ENCODE measurements at regions not wholly inside any gene's neighbourhood (a gene's known extent, or its start where the extent isn't known, plus 50 kb on each side); places are given as distances from the start of the nearest gene placed in this dataset.

DNA sequence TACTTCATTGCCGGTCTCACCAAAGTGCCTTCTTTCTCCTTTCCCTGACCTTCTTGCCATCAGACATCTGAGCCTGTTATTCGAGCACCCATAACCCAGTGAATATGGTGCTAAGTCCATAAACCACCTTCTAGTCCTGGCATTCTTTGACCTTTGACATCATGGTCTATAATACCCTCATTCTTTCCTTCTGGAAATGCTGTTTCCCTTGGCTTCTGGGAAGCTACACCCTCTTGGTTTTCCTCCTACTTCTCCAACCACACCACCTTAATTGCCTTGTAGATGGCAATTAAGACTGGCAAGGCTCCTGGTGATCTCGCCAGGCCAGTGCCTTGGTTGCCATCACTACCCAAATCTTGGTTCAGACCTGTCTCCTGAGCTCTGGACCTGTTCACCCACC lies 56.1 kb upstream of the TRAK1 start (continued):
- TF ChIP-seq, protein P1, sequence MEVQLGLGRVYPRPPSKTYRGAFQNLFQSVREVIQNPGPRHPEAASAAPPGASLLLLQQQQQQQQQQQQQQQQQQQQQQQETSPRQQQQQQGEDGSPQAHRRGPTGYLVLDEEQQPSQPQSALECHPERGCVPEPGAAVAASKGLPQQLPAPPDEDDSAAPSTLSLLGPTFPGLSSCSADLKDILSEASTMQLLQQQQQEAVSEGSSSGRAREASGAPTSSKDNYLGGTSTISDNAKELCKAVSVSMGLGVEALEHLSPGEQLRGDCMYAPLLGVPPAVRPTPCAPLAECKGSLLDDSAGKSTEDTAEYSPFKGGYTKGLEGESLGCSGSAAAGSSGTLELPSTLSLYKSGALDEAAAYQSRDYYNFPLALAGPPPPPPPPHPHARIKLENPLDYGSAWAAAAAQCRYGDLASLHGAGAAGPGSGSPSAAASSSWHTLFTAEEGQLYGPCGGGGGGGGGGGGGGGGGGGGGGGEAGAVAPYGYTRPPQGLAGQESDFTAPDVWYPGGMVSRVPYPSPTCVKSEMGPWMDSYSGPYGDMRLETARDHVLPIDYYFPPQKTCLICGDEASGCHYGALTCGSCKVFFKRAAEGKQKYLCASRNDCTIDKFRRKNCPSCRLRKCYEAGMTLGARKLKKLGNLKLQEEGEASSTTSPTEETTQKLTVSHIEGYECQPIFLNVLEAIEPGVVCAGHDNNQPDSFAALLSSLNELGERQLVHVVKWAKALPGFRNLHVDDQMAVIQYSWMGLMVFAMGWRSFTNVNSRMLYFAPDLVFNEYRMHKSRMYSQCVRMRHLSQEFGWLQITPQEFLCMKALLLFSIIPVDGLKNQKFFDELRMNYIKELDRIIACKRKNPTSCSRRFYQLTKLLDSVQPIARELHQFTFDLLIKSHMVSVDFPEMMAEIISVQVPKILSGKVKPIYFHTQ (CRISPR knock-in tag; IDR thresholded peaks at IDR 0.05): no peak
- no peak for TF ChIP-seq CBFB (CRISPR knock-in tag; IDR thresholded peaks at IDR 0.05; ENCODE audit: low read depth)
- no peak for TF ChIP-seq JUN (CRISPR knock-in tag; IDR thresholded peaks at IDR 0.05)
- no peak for TF ChIP-seq SOX15 (CRISPR knock-in tag; IDR thresholded peaks at IDR 0.05)
- no peak for TF ChIP-seq NR3C1 (CRISPR knock-in tag; conservative IDR thresholded peaks at IDR 0.05; ENCODE audit: low read depth)
- TF ChIP-seq TCF7 (CRISPR knock-in tag; IDR thresholded peaks at IDR 0.05; ENCODE audit: low read depth): no peak
- TF ChIP-seq MYBL2 (CRISPR knock-in tag; IDR thresholded peaks at IDR 0.05): no peak

DNA sequence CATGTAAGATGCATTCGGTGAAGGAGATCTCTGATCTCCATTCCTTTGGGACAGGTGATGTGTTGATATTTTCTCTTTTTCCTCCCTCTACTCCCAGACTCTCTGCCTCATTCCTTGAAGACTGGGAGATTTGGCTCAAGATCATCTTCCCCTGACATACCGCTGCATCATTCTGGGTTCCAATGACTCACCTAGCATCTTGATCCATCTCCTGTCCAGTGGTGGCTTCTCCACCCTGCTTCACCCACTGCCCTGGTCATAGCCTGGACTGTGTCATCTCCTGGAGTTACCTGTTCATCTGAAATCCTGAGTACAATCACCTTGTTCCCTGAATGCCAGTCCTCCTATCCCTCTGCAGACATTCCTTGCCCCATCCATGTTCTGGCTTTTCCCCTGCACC lies 57.4 kb upstream of the TRAK1 start:
- no peak for DNase-seq (ENCODE audit: low spot score)
- Mint-ChIP-seq H3K36me3 (0 out of 2 replicates have a peak, but pooled peaks cover 12% of the 10 kb centered on the region), H3K27ac (peak overlapping the region; percentile 44; the same call in 1 of the 2 replicates), H3K27me3 (ENCODE audit: low read depth) (no peaks in the 10 kb centered on the region), H3K9me3 (peaks cover 3% of the 10 kb centered on the region), H3K4me3 (no peak overlapping the region), H3K4me1 (peaks cover 26% of the 10 kb centered on the region)
- CTCF ChIA-PET: no interaction called here
- POLR2A ChIA-PET: no interaction called here
- TF ChIP-seq, protein P2, sequence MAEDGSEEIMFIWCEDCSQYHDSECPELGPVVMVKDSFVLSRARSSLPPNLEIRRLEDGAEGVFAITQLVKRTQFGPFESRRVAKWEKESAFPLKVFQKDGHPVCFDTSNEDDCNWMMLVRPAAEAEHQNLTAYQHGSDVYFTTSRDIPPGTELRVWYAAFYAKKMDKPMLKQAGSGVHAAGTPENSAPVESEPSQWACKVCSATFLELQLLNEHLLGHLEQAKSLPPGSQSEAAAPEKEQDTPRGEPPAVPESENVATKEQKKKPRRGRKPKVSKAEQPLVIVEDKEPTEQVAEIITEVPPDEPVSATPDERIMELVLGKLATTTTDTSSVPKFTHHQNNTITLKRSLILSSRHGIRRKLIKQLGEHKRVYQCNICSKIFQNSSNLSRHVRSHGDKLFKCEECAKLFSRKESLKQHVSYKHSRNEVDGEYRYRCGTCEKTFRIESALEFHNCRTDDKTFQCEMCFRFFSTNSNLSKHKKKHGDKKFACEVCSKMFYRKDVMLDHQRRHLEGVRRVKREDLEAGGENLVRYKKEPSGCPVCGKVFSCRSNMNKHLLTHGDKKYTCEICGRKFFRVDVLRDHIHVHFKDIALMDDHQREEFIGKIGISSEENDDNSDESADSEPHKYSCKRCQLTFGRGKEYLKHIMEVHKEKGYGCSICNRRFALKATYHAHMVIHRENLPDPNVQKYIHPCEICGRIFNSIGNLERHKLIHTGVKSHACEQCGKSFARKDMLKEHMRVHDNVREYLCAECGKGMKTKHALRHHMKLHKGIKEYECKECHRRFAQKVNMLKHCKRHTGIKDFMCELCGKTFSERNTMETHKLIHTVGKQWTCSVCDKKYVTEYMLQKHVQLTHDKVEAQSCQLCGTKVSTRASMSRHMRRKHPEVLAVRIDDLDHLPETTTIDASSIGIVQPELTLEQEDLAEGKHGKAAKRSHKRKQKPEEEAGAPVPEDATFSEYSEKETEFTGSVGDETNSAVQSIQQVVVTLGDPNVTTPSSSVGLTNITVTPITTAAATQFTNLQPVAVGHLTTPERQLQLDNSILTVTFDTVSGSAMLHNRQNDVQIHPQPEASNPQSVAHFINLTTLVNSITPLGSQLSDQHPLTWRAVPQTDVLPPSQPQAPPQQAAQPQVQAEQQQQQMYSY (CRISPR knock-in tag; IDR thresholded peaks at IDR 0.05): no peak
- TF ChIP-seq ZNF219 (CRISPR knock-in tag; IDR thresholded peaks at IDR 0.05; ENCODE audit: borderline replicate concordance): no peak
- no peak for TF ChIP-seq ZNF121 (CRISPR knock-in tag; IDR thresholded peaks at IDR 0.05)
- TF ChIP-seq, protein P3, sequence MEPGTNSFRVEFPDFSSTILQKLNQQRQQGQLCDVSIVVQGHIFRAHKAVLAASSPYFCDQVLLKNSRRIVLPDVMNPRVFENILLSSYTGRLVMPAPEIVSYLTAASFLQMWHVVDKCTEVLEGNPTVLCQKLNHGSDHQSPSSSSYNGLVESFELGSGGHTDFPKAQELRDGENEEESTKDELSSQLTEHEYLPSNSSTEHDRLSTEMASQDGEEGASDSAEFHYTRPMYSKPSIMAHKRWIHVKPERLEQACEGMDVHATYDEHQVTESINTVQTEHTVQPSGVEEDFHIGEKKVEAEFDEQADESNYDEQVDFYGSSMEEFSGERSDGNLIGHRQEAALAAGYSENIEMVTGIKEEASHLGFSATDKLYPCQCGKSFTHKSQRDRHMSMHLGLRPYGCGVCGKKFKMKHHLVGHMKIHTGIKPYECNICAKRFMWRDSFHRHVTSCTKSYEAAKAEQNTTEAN (CRISPR knock-in tag; IDR thresholded peaks at IDR 0.05): no peak
- no peak for TF ChIP-seq OVOL2 (CRISPR knock-in tag; IDR thresholded peaks at IDR 0.05; ENCODE audit: borderline replicate concordance)
- no peak for ATAC-seq

DNA sequence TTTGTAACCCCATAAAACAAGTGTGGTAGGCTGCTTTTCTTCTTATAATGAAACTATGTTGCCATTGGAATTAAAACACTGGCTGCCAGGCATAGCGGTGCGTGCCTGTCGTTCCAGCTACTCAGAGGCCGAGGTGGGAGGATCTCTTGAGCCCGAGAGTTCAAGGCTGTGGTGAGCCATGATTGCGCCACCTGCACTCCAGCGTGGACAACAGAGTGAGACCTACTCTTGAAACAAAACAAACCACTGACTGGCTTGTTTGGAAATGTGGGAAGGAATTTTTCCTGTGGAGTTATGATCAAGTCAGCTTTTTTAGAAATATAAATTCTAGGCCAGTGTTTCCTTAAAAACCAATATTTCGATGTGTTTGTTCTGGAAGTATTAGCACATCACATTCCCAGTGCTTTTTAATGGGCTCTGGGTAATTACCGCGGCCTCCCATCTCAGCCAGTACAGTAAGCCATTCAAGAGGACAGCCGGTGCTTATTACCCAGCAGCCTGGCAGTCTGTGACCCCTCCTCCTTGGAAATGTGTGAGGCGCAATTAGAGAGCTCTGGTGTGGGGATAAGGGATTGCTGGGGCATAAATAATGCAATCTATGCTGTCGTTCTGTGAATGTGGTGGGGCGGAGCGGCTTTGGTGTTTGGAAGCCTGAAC lies 58.3 kb upstream of the TRAK1 start:
- Mint-ChIP-seq H3K4me3 (no peak overlapping the region), H3K9me3 (peaks cover 10% of the 10 kb centered on the region), H3K36me3 (0 out of 2 replicates have a peak, but pooled peaks cover 12% of the 10 kb centered on the region), H3K4me1 (peaks cover 33% of the 10 kb centered on the region), H3K27ac (0 out of 2 replicates have a peak overlapping the region, but pooled peaks have one; percentile 49), H3K27me3 (ENCODE audit: low read depth) (no peaks in the 10 kb centered on the region)
- no peak for DNase-seq (ENCODE audit: low spot score)
- ChIA-PET POLR2A (no interaction called here), CTCF (no interaction called here)
- ATAC-seq: peak; percentile 34
- TF ChIP-seq GABPB1 (CRISPR knock-in tag; IDR thresholded peaks at IDR 0.05): peak; percentile 77
- TF ChIP-seq ZNF121 (CRISPR knock-in tag; IDR thresholded peaks at IDR 0.05): no peak
- TF ChIP-seq ESRRA (CRISPR knock-in tag; IDR thresholded peaks at IDR 0.05; ENCODE audit: borderline replicate concordance): no peak
- TF ChIP-seq, protein P4, sequence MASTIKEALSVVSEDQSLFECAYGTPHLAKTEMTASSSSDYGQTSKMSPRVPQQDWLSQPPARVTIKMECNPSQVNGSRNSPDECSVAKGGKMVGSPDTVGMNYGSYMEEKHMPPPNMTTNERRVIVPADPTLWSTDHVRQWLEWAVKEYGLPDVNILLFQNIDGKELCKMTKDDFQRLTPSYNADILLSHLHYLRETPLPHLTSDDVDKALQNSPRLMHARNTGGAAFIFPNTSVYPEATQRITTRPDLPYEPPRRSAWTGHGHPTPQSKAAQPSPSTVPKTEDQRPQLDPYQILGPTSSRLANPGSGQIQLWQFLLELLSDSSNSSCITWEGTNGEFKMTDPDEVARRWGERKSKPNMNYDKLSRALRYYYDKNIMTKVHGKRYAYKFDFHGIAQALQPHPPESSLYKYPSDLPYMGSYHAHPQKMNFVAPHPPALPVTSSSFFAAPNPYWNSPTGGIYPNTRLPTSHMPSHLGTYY (CRISPR knock-in tag; IDR thresholded peaks at IDR 0.05): no peak
- TF ChIP-seq, protein P5, sequence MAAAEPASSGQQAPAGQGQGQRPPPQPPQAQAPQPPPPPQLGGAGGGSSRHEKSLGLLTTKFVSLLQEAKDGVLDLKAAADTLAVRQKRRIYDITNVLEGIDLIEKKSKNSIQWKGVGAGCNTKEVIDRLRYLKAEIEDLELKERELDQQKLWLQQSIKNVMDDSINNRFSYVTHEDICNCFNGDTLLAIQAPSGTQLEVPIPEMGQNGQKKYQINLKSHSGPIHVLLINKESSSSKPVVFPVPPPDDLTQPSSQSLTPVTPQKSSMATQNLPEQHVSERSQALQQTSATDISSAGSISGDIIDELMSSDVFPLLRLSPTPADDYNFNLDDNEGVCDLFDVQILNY (CRISPR knock-in tag; IDR thresholded peaks at IDR 0.05): no peak
- no peak for TF ChIP-seq SP1 (CRISPR knock-in tag; conservative IDR thresholded peaks at IDR 0.05)
